ENCODE measurements at regions not wholly inside any gene's neighbourhood (a gene's known extent, or its start where the extent isn't known, plus 50 kb on each side); places are given as distances from the start of the nearest gene placed in this dataset.

- intact Hi-C loops (cut with DNase I) = no loop called here
- no peak for DNase-seq
- ATAC-seq (ENCODE audit: poor library complexity) = no peak
These were observed 122.3 kb upstream of the GPR149 start for GRCh38 chr3:154552338-154552737.

GRCh38 chr3:154549391-154549790, 119.4 kb upstream of the GPR149 start:
- ATAC-seq (ENCODE audit: poor library complexity) (no peak), DNase-seq (no peak)
- intact Hi-C loops (cut with DNase I) = no loop called here

GRCh38 chr3:154548341-154548740, 118.4 kb upstream of the GPR149 start:
- no peak for ATAC-seq (ENCODE audit: poor library complexity)
- intact Hi-C loops (cut with DNase I) = no loop called here
- no peak for DNase-seq

- DNase-seq (no peak), ATAC-seq (ENCODE audit: poor library complexity) (no peak)
- intact Hi-C loops (cut with DNase I) = no loop called here
These were observed 112.8 kb upstream of the GPR149 start for GRCh38 chr3:154542837-154543236.

- intact Hi-C loops (cut with DNase I) = no loop called here
- ATAC-seq (ENCODE audit: poor library complexity) = no peak
- DNase-seq = no peak
These were observed 111.1 kb upstream of the GPR149 start for GRCh38 chr3:154540950-154541604.

GRCh38 chr3:154538566-154539360, 108.8 kb upstream of the GPR149 start:
- no peak for ATAC-seq (ENCODE audit: poor library complexity)
- intact Hi-C loops (cut with DNase I) = no loop called here
- DNase-seq = no peak

GRCh38 chr3:154536751-154537150, 106.8 kb upstream of the GPR149 start:
- DNase-seq (no peak), ATAC-seq (ENCODE audit: poor library complexity) (no peak)
- intact Hi-C loops (cut with DNase I) = no loop called here

- DNase-seq (no peak), ATAC-seq (ENCODE audit: poor library complexity) (no peak)
- intact Hi-C loops (cut with DNase I) = no loop called here
These were observed 92.1 kb upstream of the GPR149 start for GRCh38 chr3:154522036-154522602.

GRCh38 chr3:154517404-154517803, 87.4 kb upstream of the GPR149 start:
- ATAC-seq (ENCODE audit: poor library complexity) = no peak
- intact Hi-C loops (cut with DNase I) = no loop called here
- no peak for DNase-seq

- intact Hi-C loops (cut with DNase I) = no loop called here
- ATAC-seq (ENCODE audit: poor library complexity) = no peak
- DNase-seq = no peak
These were observed 85.9 kb upstream of the GPR149 start for GRCh38 chr3:154515921-154516320.

GRCh38 chr3:154510780-154511179, 80.8 kb upstream of the GPR149 start:
- intact Hi-C loops (cut with DNase I) = no loop called here
- ATAC-seq (ENCODE audit: poor library complexity) = no peak
- DNase-seq = no peak

GRCh38 chr3:154507727-154508126, 77.7 kb upstream of the GPR149 start:
- DNase-seq = no peak
- intact Hi-C loops (cut with DNase I) = no loop called here
- no peak for ATAC-seq (ENCODE audit: poor library complexity)

- ATAC-seq (ENCODE audit: poor library complexity) = no peak
- DNase-seq = no peak
- intact Hi-C loops (cut with DNase I) = no loop called here
These were observed 67.0 kb upstream of the GPR149 start for GRCh38 chr3:154496978-154497377.

GRCh38 chr3:154496540-154496939, 66.5 kb upstream of the GPR149 start:
- ATAC-seq (ENCODE audit: poor library complexity) (no peak), DNase-seq (no peak)
- intact Hi-C loops (cut with DNase I) = no loop called here

GRCh38 chr3:154486949-154487348, 57.0 kb upstream of the GPR149 start:
- intact Hi-C loops (cut with DNase I) = no loop called here
- DNase-seq (no peak), ATAC-seq (ENCODE audit: poor library complexity) (no peak)

GRCh38 chr3:154482507-154482906, 52.5 kb upstream of the GPR149 start:
- intact Hi-C loops (cut with DNase I) = no loop called here
- no peak for ATAC-seq (ENCODE audit: poor library complexity)
- no peak for DNase-seq

- ATAC-seq (ENCODE audit: poor library complexity) (no peak), DNase-seq (no peak)
- intact Hi-C loops (cut with DNase I) = no loop called here
These were observed 50.0 kb upstream of the GPR149 start for GRCh38 chr3:154480033-154480432.

Data from Right ventricle myocardium superior (tissue), 1 donor.